ENCODE measurements at regions not wholly inside any gene's neighbourhood (a gene's known extent, or its start where the extent isn't known, plus 50 kb on each side); places are given as distances from the start of the nearest gene placed in this dataset.

GRCh38 chr18:47389210-47389609 lies 137.8 kb upstream of the SKOR2 start:
- Histone ChIP-seq H3K9me3 (ENCODE audit: control insufficient read depth, insufficient read depth, low read length) (no peaks in the 10 kb centered on the region), H3K79me2 (ENCODE audit: control insufficient read depth, low read length) (no peaks in the 10 kb centered on the region), H3F3A (ENCODE audit: control insufficient read depth, insufficient read depth) (no peaks in the 10 kb centered on the region), H3K9me2 (replicated peaks; ENCODE audit: control insufficient read depth, low read length) (no peaks in the 10 kb centered on the region), H3K4me2 (ENCODE audit: low read length) (no peak overlapping the region), H3K27me3 (ENCODE audit: control insufficient read depth, low read length) (peaks cover 15% of the 10 kb centered on the region), H3K4me1 (ENCODE audit: control insufficient read depth, low read length) (no peaks in the 10 kb centered on the region), H4K20me1 (ENCODE audit: control insufficient read depth, insufficient read depth, low read depth, low read length) (no peaks in the 10 kb centered on the region), H3K36me3 (ENCODE audit: control insufficient read depth, low read length) (no peaks in the 10 kb centered on the region), H3K4me3 (ENCODE audit: low read length) (no peak overlapping the region), H3K27ac (ENCODE audit: low read depth, low read length) (no peak overlapping the region)
- TF ChIP-seq EZH2phosphoT487 (IDR thresholded peaks at IDR 0.05; ENCODE audit: borderline replicate concordance, low read length) (no peak), CTCF (IDR thresholded peaks at IDR 0.05; ENCODE audit: low read depth, low read length, poor library complexity, severe bottlenecking) (no peak)

- H3K4me3 ChIP-seq (ENCODE audit: low read length), result no peak overlapping the region
- no peak overlapping the region for H3K4me2 ChIP-seq (ENCODE audit: low read length)
- no peaks in the 10 kb centered on the region for H3K36me3 ChIP-seq (ENCODE audit: control insufficient read depth, low read length)
- H3F3A ChIP-seq (ENCODE audit: control insufficient read depth, insufficient read depth), result no peaks in the 10 kb centered on the region
- no peaks in the 10 kb centered on the region for H3K4me1 ChIP-seq (ENCODE audit: control insufficient read depth, low read length)
- no peaks in the 10 kb centered on the region for H4K20me1 ChIP-seq (ENCODE audit: control insufficient read depth, insufficient read depth, low read depth, low read length)
- no peaks in the 10 kb centered on the region for H3K9me3 ChIP-seq (ENCODE audit: control insufficient read depth, insufficient read depth, low read length)
- no peaks in the 10 kb centered on the region for H3K9me2 ChIP-seq (replicated peaks; ENCODE audit: control insufficient read depth, low read length)
- H3K79me2 ChIP-seq (ENCODE audit: control insufficient read depth, low read length), result no peaks in the 10 kb centered on the region
- TF ChIP-seq EZH2phosphoT487 (IDR thresholded peaks at IDR 0.05; ENCODE audit: borderline replicate concordance, low read length), result no peak
- peaks cover 15% of the 10 kb centered on the region for H3K27me3 ChIP-seq (ENCODE audit: control insufficient read depth, low read length)
- H3K27ac ChIP-seq (ENCODE audit: low read depth, low read length), result no peak overlapping the region
These were observed 136.4 kb upstream of the SKOR2 start for GRCh38 chr18:47387864-47388263.

GRCh38 chr18:47383729-47384128 lies 132.3 kb upstream of the SKOR2 start:
- Histone ChIP-seq H3K9me3 (ENCODE audit: control insufficient read depth, insufficient read depth, low read length) (no peaks in the 10 kb centered on the region), H4K20me1 (ENCODE audit: control insufficient read depth, insufficient read depth, low read depth, low read length) (no peaks in the 10 kb centered on the region), H3F3A (ENCODE audit: control insufficient read depth, insufficient read depth) (no peaks in the 10 kb centered on the region), H3K4me2 (ENCODE audit: low read length) (no peak overlapping the region), H3K27me3 (ENCODE audit: control insufficient read depth, low read length) (peaks cover 3% of the 10 kb centered on the region; the same call in 1 of the 2 replicates), H3K79me2 (ENCODE audit: control insufficient read depth, low read length) (no peaks in the 10 kb centered on the region), H3K9me2 (replicated peaks; ENCODE audit: control insufficient read depth, low read length) (no peaks in the 10 kb centered on the region), H3K27ac (ENCODE audit: low read depth, low read length) (no peak overlapping the region), H3K4me1 (ENCODE audit: control insufficient read depth, low read length) (no peaks in the 10 kb centered on the region), H3K4me3 (ENCODE audit: low read length) (no peak overlapping the region), H3K36me3 (ENCODE audit: control insufficient read depth, low read length) (no peaks in the 10 kb centered on the region)
- TF ChIP-seq EZH2phosphoT487 (IDR thresholded peaks at IDR 0.05; ENCODE audit: borderline replicate concordance, low read length), result no peak
- no peak for TF ChIP-seq CTCF (IDR thresholded peaks at IDR 0.05; ENCODE audit: low read depth, low read length, poor library complexity, severe bottlenecking)

GRCh38 chr18:47381975-47382570 lies 130.6 kb upstream of the SKOR2 start:
- no peak overlapping the region for H3K4me2 ChIP-seq (ENCODE audit: low read length)
- H3K36me3 ChIP-seq (ENCODE audit: control insufficient read depth, low read length), result no peaks in the 10 kb centered on the region
- no peaks in the 10 kb centered on the region for H3K79me2 ChIP-seq (ENCODE audit: control insufficient read depth, low read length)
- H3F3A ChIP-seq (ENCODE audit: control insufficient read depth, insufficient read depth), result no peaks in the 10 kb centered on the region
- H3K4me1 ChIP-seq (ENCODE audit: control insufficient read depth, low read length), result no peaks in the 10 kb centered on the region
- H3K27me3 ChIP-seq (ENCODE audit: control insufficient read depth, low read length), result no peaks in the 10 kb centered on the region
- no peaks in the 10 kb centered on the region for H4K20me1 ChIP-seq (ENCODE audit: control insufficient read depth, insufficient read depth, low read depth, low read length)
- H3K9me2 ChIP-seq (replicated peaks; ENCODE audit: control insufficient read depth, low read length), result no peaks in the 10 kb centered on the region
- TF ChIP-seq EZH2phosphoT487 (IDR thresholded peaks at IDR 0.05; ENCODE audit: borderline replicate concordance, low read length) (no peak), CTCF (IDR thresholded peaks at IDR 0.05; ENCODE audit: low read depth, low read length, poor library complexity, severe bottlenecking) (no peak)
- no peak overlapping the region for H3K27ac ChIP-seq (ENCODE audit: low read depth, low read length)
- H3K9me3 ChIP-seq (ENCODE audit: control insufficient read depth, insufficient read depth, low read length), result no peaks in the 10 kb centered on the region
- H3K4me3 ChIP-seq (ENCODE audit: low read length), result no peak overlapping the region

Data from DOHH2 (cell line).